ENCODE measurements at regions not wholly inside any gene's neighbourhood (a gene's known extent, or its start where the extent isn't known, plus 50 kb on each side); places are given as distances from the start of the nearest gene placed in this dataset.

GRCh38 chr9:109682227-109682626 is 97.8 kb upstream of the PALM2AKAP2 start:
- ATAC-seq (ENCODE audit: low read depth) (no peak), DNase-seq (no peak)
- Histone ChIP-seq H3K27ac (ENCODE audit: insufficient read depth, low read length) (no peak overlapping the region), H3K9me1 (ENCODE audit: insufficient read depth, low read length) (no peaks in the 10 kb centered on the region), H2BK15ac (ENCODE audit: low read depth, low read length) (no peak overlapping the region), H3K79me1 (ENCODE audit: low read depth in 1 of 2, low read length in 2 of 2) (no peaks in the 10 kb centered on the region), H3K9ac (ENCODE audit: low read depth, low read length) (no peak overlapping the region), H3K23ac (ENCODE audit: low read depth, low read length) (no peak overlapping the region), H4K8ac (ENCODE audit: low read depth in 2 of 2, low read length in 2 of 2) (no peak overlapping the region), H2BK5ac (ENCODE audit: low read depth, low read length, poor library complexity, severe bottlenecking) (no peak overlapping the region), H3K14ac (replicated peaks; ENCODE audit: low read depth, low read length) (no peak overlapping the region), H3K9me3 (ENCODE audit: control insufficient read depth, insufficient read depth, low read length) (no peaks in the 10 kb centered on the region), H4K5ac (ENCODE audit: low read depth, low read length) (no peak overlapping the region), H3K4me1 (ENCODE audit: control insufficient read depth, insufficient read depth, low read length) (no peaks in the 10 kb centered on the region), H2AFZ (replicated peaks; ENCODE audit: low read length, poor library complexity) (no peak overlapping the region), H3K4me2 (ENCODE audit: low read depth, low read length) (no peak overlapping the region), H2BK20ac (ENCODE audit: low read depth, low read length) (no peak overlapping the region), H2AK9ac (replicated peaks; ENCODE audit: low read depth, low read length, poor library complexity) (no peak overlapping the region), H3K18ac (ENCODE audit: low read depth, low read length) (no peak overlapping the region), H4K20me1 (ENCODE audit: insufficient read depth, low read length) (no peaks in the 10 kb centered on the region), H3K36me3 (ENCODE audit: control insufficient read depth, insufficient read depth, low read length) (no peaks in the 10 kb centered on the region), H3K56ac (ENCODE audit: extremely low read depth, insufficient read depth, low read length) (no peak overlapping the region), H2BK120ac (ENCODE audit: low read depth, low read length) (no peak overlapping the region), H2AK5ac (ENCODE audit: low read depth, low read length) (no peak overlapping the region), H4K91ac (ENCODE audit: insufficient read depth, low read depth, low read length) (no peak overlapping the region), H3K4me3 (ENCODE audit: insufficient read depth, low read depth, low read length) (no peak overlapping the region), H3K4ac (ENCODE audit: low read depth, low read length) (no peak overlapping the region), H3K27me3 (ENCODE audit: control insufficient read depth, insufficient read depth, low read length) (peaks cover 15% of the 10 kb centered on the region)
- in situ Hi-C loops (cut with MboI; ENCODE audit: low sequenced_read_pairs): no loop called here
- no peak for TF ChIP-seq MAZ (IDR thresholded peaks at IDR 0.05; ENCODE audit: borderline replicate concordance, low read depth, low read length)
- TF ChIP-seq NFE2L2 (IDR thresholded peaks at IDR 0.05; ENCODE audit: low read depth, low read length): no peak
- no peak for TF ChIP-seq RAD21 (IDR thresholded peaks at IDR 0.05; ENCODE audit: low read length)
- TF ChIP-seq CEBPB (IDR thresholded peaks at IDR 0.05; ENCODE audit: low read depth, low read length): no peak
- no TSS peak for BruUV-seq (replicated peaks)
- POLR2A ChIA-PET (ENCODE audit: unreplicated experiment): no interaction called here
- intact Hi-C loops (cut with micrococcal nuclease): no loop called here
- WGBS, 2 experiments (ENCODE audit: extremely low coverage in 2 of 2, insufficient read length in 1 of 2): no CpG with 5 or more reads among the region's 1 CpG
- dilution Hi-C loops (cut with HindIII; ENCODE audit: low sequenced_read_pairs, unreplicated experiment): no loop called here
- CTCF ChIA-PET: no interaction called here

Measured in IMR-90 (cell line).